Stimulated activated memory B cell treated with anti-CD40 and anti-IgM and Interleukin-4, amounts not matched to agents 10 μg/mL and 1 μg/mL and 100 μg/mL, for 72 hours (primary cell): ENCODE measurements at regions not wholly inside any gene's neighbourhood (a gene's known extent, or its start where the extent isn't known, plus 50 kb on each side); places are given as distances from the start of the nearest gene placed in this dataset.

ENCODE experiments used
- ATAC-seq: fragments of 150-1000 bp; cut with Tn5 transposase; 2 replicates; pipeline ENCODE4 v1.10.0; 2021
- H3K27ac Mint-ChIP-seq: one replicate; pipeline ENCODE4 v1.8.0; 2022; ENCODE audit warnings: mild to moderate bottlenecking, mixed read lengths
- H3K27me3 Mint-ChIP-seq: one replicate; pipeline ENCODE4 v1.8.0; 2022; ENCODE audit warnings: mixed read lengths
- H3K36me3 Mint-ChIP-seq: one replicate; pipeline ENCODE4 v1.8.0; 2022; ENCODE audit warnings: mixed read lengths
- H3K4me1 Mint-ChIP-seq: one replicate; pipeline ENCODE4 v1.8.0; 2022; ENCODE audit warnings: mixed read lengths
- H3K4me3 Mint-ChIP-seq: one replicate; pipeline ENCODE4 v1.8.0; 2022; ENCODE audit warnings: mild to moderate bottlenecking, moderate library complexity, mixed read lengths
- H3K9me3 Mint-ChIP-seq: one replicate; pipeline ENCODE4 v1.8.0; 2022; ENCODE audit warnings: mixed read lengths

DNA sequence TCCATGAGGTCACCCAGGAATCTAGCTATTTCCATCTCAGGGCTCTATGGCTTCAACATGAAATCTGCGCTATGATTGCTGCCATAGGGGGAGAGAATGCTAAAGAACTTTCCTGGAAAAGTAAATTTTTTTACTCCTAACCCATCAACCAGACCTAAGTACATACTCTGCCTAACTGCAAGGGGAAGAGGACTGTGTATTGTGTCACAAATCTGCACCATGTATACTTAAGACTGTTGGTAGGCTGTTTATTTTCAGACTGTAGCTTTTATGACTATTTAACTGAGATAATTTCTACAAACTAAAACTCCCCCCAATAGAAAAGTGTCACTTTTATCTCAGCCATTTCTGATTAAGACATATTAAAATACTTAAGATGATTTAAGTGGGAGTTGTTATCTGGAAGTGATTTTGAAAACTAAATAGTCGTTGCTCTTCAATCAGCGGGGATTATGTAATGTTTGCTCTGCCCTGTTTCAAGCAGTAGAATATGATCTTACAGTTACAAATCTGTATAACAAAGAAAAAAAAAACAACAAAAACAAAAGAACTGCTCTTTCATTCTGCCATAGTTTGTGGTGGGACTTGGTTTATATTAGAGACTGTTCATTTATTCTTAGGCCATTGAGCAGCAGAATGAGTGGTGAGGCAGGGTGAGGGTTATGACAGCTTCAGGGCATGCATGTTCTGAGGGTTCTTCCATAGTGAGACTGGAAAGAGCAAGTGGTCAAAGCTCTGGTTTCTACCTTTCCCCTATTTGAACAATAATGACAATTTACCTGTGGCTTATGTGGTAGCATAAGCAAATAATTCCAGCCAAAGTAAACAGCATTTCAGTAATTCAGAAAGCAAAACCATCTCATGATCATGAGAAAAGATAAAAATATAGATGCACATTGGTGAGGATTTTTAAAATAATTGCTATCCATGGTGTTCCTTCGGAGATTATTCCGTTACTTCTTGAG lies 126.3 kb upstream of the CEP162 start:
- Mint-ChIP-seq H3K27me3 (no peaks in the 10 kb centered on the region), H3K4me1 (no peaks in the 10 kb centered on the region), H3K27ac (no peak overlapping the region), H3K4me3 (no peak overlapping the region), H3K9me3 (peaks cover 5% of the 10 kb centered on the region), H3K36me3 (no peaks in the 10 kb centered on the region)
- ATAC-seq = no peak

DNA sequence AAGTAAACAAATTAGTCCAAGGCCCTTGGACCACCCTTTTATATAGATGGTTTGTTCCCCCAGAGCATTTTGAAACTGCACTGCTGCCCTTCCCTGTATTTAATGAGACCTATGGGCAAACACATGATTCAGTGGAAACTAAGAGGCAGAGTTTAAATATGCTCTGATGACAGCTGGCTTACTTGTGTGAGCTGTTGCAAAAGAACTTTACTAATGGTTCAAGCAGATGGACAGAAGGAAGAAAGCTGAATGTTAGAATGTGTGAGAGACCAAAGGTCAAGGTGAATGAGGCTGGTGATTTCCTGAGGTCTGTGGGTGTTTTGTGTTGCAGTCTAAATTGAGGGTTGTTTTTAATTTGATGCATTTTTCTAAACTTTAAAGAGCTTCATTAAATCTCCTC lies 123.0 kb upstream of the CEP162 start:
- no peaks in the 10 kb centered on the region for H3K4me1 Mint-ChIP-seq
- no peak overlapping the region for H3K27ac Mint-ChIP-seq
- no peak for ATAC-seq
- H3K27me3 Mint-ChIP-seq = no peaks in the 10 kb centered on the region
- no peak overlapping the region for H3K4me3 Mint-ChIP-seq
- H3K36me3 Mint-ChIP-seq = no peaks in the 10 kb centered on the region
- peaks cover 2% of the 10 kb centered on the region for H3K9me3 Mint-ChIP-seq

DNA sequence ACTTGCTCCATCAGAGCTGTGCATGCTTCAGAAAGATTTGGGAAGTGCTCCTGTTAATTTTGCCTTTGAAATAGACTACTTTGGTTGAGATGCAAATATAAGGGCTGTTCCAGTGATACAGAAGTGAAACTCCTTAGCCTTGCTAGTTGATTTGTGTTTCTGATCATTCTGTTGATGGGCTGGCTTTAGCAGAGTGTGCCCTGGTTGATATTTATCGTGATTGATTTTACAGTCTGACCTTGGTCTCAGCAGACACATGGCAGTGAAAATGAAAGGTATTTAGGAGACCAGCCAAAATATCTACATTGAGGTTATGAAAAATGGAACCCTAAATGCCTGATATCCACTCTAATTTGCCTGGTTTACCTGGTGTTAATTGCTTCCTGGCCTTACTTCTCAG lies 122.1 kb upstream of the CEP162 start:
- H3K27me3 Mint-ChIP-seq = no peaks in the 10 kb centered on the region
- no peak overlapping the region for H3K4me3 Mint-ChIP-seq
- no peak for ATAC-seq
- H3K4me1 Mint-ChIP-seq = no peaks in the 10 kb centered on the region
- no peaks in the 10 kb centered on the region for H3K36me3 Mint-ChIP-seq
- H3K27ac Mint-ChIP-seq = no peak overlapping the region
- no peaks in the 10 kb centered on the region for H3K9me3 Mint-ChIP-seq

DNA sequence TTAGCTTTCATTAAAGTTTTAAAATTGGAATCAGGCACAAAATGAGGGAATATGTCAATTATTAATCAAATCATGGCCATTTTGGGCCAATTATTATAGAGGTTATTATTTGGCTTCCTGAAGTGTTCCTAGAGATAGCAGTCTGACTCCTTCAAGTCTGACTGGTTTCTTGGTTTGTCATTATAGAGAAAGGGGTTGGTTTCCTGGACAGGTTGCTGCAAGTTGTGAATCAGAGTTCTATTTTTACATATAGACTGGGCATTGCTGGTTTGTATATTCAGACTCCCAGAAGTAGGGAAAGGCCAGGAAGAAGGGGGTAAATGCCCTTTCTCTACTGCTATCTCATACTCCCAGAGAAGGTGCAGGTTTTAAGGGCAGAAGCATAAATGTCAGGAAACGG lies 121.4 kb upstream of the CEP162 start:
- Mint-ChIP-seq H3K27ac (no peak overlapping the region), H3K36me3 (no peaks in the 10 kb centered on the region), H3K9me3 (no peaks in the 10 kb centered on the region), H3K27me3 (no peaks in the 10 kb centered on the region), H3K4me1 (no peaks in the 10 kb centered on the region), H3K4me3 (no peak overlapping the region)
- ATAC-seq = no peak

DNA sequence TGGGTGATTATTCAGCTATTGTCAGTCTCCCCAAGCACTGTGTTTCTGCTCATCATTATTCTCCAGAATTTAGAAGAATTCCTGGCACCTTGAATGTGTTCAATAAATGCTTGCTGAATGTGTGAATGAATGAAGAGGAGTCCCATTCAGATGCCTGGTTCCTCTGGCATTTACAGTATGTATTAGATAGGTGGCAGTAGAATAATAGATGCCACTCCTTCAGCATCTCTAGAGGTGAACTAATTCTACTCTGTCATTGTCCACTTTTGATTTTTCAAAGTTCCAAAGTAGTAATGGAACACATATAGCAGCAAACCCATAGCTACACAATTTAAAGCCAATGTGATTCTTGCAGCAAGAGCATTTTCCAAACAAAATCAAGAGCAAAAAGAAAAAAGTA lies 118.9 kb upstream of the CEP162 start:
- H3K27ac Mint-ChIP-seq = no peak overlapping the region

DNA sequence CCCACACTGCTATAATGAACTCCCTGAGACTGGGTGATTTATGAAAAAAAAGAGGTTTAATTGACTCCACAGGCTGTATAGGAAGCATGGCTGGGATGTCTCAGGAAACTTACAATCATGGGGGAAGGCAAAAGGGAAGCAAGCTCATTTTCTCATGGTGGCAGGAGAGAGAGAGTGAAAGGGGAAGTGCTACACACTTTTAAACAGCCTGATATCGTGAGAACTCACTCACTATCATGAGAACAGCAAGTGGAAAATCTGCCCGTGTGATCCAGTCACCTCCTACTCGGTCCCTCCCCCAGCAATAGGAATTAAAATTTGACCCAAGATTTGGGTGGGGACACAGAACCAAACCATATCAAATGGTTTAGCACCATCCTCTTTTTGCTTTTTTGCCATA lies 116.6 kb upstream of the CEP162 start:
- Mint-ChIP-seq H3K36me3 (no peaks in the 10 kb centered on the region), H3K4me3 (no peak overlapping the region), H3K4me1 (no peaks in the 10 kb centered on the region), H3K27ac (no peak overlapping the region), H3K27me3 (no peaks in the 10 kb centered on the region), H3K9me3 (no peaks in the 10 kb centered on the region)
- ATAC-seq = no peak

More for the DNA sequence above, 118.9 kb upstream of the CEP162 start:
- Mint-ChIP-seq H3K4me1 (no peaks in the 10 kb centered on the region), H3K36me3 (no peaks in the 10 kb centered on the region), H3K27me3 (no peaks in the 10 kb centered on the region), H3K4me3 (no peak overlapping the region), H3K9me3 (no peaks in the 10 kb centered on the region)
- ATAC-seq = no peak

DNA sequence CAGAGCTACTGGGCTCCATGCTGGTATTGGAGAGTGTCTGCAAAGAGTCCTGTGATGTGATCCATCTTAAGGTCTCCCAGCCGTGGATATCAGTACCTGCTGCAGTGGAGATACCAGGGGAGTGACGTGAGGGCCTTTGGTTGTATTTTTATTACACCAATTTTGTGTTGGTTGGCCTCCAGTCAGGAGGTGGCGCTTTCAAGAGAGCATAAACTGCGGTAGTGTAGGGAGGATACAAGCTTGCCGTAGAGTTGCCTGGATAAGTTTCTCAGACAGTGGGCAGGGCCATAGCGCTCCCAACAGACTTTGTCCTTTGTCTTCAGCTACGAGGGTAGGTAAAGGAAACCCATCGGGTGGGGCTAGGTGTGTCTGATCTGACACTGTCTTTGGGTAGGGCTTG lies 113.0 kb upstream of the CEP162 start:
- Mint-ChIP-seq H3K36me3 (no peaks in the 10 kb centered on the region), H3K4me3 (no peak overlapping the region), H3K4me1 (no peaks in the 10 kb centered on the region), H3K27me3 (no peaks in the 10 kb centered on the region), H3K27ac (no peak overlapping the region), H3K9me3 (peaks cover 10% of the 10 kb centered on the region)
- no peak for ATAC-seq

DNA sequence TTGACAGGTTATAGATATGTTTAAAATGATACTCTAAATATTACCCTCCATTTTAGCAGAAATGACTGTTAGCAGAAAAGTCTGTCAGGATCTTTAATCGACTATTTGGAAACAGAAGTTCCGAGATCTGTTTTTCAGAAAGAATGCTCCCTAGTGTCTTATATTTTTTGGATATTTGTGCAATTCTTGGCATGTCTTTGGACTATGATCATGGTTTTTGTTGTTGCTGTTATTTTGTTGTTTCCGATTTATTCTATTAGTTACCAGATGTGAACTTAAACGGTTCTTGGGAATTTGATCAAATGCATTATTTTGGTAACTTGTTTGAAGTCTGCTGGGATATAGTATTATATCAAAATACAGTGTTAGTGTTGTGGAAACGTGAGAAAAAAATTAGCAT lies 106.4 kb upstream of the CEP162 start:
- H3K9me3 Mint-ChIP-seq = peaks cover 12% of the 10 kb centered on the region

DNA sequence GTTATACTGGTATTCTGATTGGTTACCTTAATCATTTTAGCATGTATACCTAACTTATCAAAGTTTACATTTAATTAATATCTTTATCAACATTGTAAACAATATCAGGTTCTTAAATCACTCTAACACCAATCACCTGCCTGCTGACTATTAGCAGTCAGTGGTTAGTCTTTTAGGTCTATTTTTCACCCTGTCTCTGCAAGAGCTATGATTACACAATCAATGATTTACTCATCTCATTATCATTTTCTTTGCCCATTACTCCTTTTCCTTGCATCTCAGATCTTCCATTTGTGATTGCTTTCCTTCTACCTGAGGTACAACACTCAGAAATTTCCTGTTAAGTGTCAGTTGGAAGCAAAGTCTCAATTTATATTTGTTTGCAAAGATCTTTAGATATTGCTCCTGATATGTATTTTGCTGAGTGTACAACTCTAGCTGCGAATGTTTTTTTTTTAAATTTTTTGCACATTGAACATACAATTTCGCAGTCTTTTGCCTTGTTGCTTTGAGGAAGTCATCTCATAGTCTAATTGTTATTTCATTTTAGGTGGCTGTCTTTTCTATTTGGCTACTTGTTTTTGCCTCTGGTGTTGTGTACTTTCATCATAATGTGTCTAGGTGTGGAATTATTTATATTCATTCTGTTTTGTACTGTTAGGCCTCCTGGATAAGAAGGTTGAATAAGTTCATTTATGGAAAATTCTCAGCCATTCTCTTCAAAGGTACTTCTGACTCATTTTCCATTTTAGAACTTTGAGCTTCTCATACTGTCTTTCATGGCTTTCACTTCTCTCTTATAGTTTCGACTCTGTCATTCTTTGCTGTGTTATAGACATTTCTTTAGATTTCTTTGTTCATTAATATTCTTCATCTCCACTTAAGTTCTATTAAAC lies 104.9 kb upstream of the CEP162 start:
- H3K27me3 Mint-ChIP-seq = no peaks in the 10 kb centered on the region
- no peak overlapping the region for H3K4me3 Mint-ChIP-seq
- H3K9me3 Mint-ChIP-seq = peaks cover 12% of the 10 kb centered on the region
- H3K4me1 Mint-ChIP-seq = no peaks in the 10 kb centered on the region
- H3K27ac Mint-ChIP-seq = no peak overlapping the region
- no peaks in the 10 kb centered on the region for H3K36me3 Mint-ChIP-seq
- ATAC-seq = peak; percentile 69

More for the DNA sequence above, 106.4 kb upstream of the CEP162 start:
- ATAC-seq = no peak
- H3K4me3 Mint-ChIP-seq = no peak overlapping the region
- H3K27me3 Mint-ChIP-seq = no peaks in the 10 kb centered on the region
- H3K36me3 Mint-ChIP-seq = no peaks in the 10 kb centered on the region
- H3K27ac Mint-ChIP-seq = no peak overlapping the region
- H3K4me1 Mint-ChIP-seq = no peaks in the 10 kb centered on the region

DNA sequence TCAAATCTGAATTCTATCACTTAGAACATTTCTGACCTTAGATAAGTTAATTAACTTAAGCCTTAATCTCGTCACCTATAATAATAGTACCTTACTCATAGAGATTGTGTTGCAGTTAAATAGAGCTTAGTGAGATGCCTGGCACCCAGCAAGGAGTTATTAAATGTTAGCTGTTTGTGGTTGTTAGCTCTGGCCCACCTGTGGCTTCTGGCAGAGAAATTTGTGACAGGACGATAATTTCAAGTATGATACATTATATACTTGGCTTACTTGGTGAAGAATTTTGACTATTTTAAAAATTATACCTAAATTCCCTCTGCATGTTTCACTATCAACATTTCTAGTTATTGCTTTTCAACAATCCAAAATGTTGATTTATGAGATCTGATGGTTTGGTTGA lies 102.9 kb upstream of the CEP162 start:
- H3K27me3 Mint-ChIP-seq = no peaks in the 10 kb centered on the region
- no peaks in the 10 kb centered on the region for H3K4me1 Mint-ChIP-seq
- no peaks in the 10 kb centered on the region for H3K36me3 Mint-ChIP-seq
- H3K4me3 Mint-ChIP-seq = no peak overlapping the region
- peaks cover under 1% of the 10 kb centered on the region for H3K9me3 Mint-ChIP-seq
- no peak for ATAC-seq
- no peak overlapping the region for H3K27ac Mint-ChIP-seq

DNA sequence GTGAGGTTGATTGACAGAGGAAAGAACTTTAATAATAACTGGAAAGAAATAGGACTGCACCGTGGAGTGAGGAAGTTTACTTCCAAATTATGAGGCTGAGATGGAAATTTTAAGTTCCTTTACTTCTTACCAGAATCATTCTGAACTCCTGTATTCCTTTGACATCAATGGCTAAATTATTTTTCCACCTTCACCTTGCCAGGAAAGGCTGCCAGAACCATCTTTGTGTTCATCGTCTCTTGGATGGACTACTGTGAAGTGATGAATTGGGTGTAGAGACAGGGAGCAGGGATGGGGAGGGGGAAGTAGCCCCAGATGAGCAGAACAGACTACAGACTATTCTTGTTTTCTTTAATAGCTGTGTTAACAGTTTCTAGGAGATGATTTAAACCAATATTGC lies 102.1 kb upstream of the CEP162 start:
- H3K36me3 Mint-ChIP-seq = no peaks in the 10 kb centered on the region
- no peak for ATAC-seq
- H3K4me3 Mint-ChIP-seq = no peak overlapping the region
- H3K4me1 Mint-ChIP-seq = no peaks in the 10 kb centered on the region
- H3K9me3 Mint-ChIP-seq = no peaks in the 10 kb centered on the region
- H3K27ac Mint-ChIP-seq = no peak overlapping the region
- H3K27me3 Mint-ChIP-seq = no peaks in the 10 kb centered on the region

DNA sequence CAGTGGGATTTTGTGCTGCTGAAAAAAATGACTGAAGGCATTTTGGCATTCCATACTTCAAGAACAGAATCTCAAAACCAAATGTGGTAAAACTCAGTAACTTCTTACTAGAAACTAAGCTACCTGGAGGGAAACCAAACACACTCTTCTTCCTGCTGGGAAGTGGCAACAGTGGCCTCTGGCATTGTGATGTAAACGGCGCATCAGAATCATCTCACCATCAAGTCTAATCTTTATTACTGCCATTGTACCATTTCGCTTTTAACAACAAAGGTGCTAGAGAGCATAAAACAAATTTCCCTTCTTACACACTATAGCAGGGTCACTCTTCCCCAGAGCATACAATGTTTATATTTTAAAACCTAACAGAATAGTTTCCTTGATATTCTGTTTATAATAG lies 101.6 kb upstream of the CEP162 start:
- no peak for ATAC-seq

DNA sequence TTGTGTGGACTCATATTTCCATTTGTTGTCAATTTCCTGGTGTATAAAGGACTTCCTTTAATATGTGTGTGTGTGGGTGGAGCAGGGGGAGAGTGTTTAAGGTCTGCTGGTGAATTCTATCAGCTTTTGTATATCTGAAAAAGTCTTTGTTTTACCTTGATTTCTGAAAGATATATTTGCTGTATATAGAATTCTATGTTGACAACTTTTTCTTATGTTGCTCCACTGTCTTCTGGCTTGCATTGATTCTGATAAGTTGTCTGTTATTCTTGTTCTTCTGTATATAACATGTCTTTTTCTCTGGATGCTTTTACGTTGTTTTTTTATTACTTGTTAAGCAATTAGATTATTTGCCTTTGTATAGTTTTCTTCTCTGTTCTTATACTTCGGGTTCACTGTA lies 90.0 kb upstream of the CEP162 start:
- no peaks in the 10 kb centered on the region for H3K4me1 Mint-ChIP-seq
- no peaks in the 10 kb centered on the region for H3K27me3 Mint-ChIP-seq
- peaks cover 13% of the 10 kb centered on the region for H3K9me3 Mint-ChIP-seq
- no peak overlapping the region for H3K27ac Mint-ChIP-seq
- H3K36me3 Mint-ChIP-seq = no peaks in the 10 kb centered on the region
- ATAC-seq = no peak
- H3K4me3 Mint-ChIP-seq = no peak overlapping the region

More for the DNA sequence above, 101.6 kb upstream of the CEP162 start:
- Mint-ChIP-seq H3K27me3 (no peaks in the 10 kb centered on the region), H3K36me3 (no peaks in the 10 kb centered on the region), H3K27ac (no peak overlapping the region), H3K9me3 (no peaks in the 10 kb centered on the region), H3K4me1 (no peaks in the 10 kb centered on the region), H3K4me3 (no peak overlapping the region)

DNA sequence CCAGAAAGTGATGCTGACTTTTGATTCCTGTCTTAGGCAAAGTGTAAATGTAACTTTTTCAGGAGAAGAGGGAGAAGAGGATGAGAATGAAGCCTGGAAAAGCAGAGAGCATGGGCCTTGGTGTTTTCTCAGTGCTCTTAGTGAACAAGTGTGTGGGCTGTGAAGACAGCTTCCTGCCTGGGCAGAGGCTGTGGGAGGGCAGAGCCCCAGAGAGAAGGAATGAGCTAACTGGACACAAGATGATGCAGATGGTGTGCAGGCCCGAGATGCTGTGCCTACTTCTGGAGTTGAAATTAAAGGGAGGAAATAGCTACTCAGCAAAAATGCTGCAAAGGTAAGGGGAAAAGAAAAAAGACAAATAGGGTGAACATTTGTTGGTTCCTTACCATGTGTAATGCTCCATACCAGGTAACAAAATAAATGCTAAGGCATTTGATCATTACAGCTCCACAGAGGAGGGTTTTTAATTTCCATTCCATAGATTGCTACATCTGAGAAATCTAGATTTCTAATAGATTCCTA lies 87.0 kb upstream of the CEP162 start:
- Mint-ChIP-seq H3K27me3 (no peaks in the 10 kb centered on the region), H3K27ac (no peak overlapping the region), H3K4me1 (no peaks in the 10 kb centered on the region), H3K4me3 (no peak overlapping the region), H3K36me3 (no peaks in the 10 kb centered on the region), H3K9me3 (peaks cover 12% of the 10 kb centered on the region)
- ATAC-seq = no peak

DNA sequence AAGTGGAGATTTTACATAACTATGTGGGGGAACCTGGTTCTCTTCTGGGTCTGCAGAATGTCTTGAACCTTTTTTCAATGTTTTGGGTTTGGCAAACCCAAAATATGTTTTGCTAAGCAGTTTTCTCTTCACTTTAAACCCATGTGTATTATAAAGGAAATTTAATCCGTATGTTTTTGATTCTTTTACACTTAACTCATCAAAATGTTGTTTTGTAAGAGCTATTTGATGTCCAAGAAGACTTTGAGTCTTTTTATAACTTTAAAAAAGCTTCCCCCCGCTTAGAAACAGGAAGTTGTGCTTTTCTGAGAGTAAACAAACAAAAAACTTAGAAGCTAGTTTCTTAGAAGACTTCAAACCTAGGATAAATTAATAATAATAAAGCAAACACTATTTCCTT lies 81.9 kb upstream of the CEP162 start:
- ATAC-seq = no peak
- H3K4me3 Mint-ChIP-seq = no peak overlapping the region
- no peaks in the 10 kb centered on the region for H3K4me1 Mint-ChIP-seq
- peaks cover 2% of the 10 kb centered on the region for H3K9me3 Mint-ChIP-seq
- no peaks in the 10 kb centered on the region for H3K27me3 Mint-ChIP-seq
- no peak overlapping the region for H3K27ac Mint-ChIP-seq
- no peaks in the 10 kb centered on the region for H3K36me3 Mint-ChIP-seq
